ENCODE measurements at regions not wholly inside any gene's neighbourhood (a gene's known extent, or its start where the extent isn't known, plus 50 kb on each side); places are given as distances from the start of the nearest gene placed in this dataset.

DNA sequence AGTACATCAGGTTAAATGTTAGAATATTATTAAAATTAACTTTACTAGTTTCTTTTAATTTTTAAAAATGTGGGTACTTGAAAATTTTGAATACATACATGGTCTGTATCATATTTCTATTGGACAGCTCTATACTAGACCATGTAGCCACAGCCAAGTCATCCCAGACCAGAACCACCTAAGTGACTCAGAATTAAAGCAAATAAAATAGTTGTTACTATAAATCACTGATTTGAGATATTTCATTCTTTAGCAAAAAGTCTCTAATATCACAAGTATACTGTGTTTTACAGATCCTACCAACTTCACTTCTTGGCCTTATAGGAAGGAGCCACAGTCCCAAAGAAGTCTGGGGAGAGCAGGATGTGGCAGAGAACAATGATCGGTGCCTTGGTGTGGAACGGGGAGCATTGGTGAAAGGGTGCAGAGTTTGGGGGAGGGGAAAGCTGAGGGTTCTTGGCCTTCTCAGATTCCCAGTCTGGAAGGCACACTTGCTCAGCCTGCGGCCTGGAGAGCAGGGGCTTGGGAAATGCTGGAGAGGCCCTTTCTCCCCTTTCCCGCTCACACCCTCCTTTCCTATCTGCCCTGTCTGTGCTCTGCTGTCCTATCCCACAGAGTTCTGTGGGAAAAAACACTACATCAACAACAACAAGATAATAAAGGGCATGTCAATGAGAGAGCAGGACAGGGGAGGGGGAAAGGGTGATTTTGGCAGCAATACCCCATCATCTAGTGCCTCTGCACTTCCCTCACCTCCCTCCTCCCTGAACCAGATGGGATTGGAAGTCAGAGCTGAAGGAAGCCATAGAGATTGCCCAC, 122.1 kb downstream of the NGF start:
- H3K27ac ChIP-seq: no peak overlapping the region
- TF ChIP-seq, protein P1, sequence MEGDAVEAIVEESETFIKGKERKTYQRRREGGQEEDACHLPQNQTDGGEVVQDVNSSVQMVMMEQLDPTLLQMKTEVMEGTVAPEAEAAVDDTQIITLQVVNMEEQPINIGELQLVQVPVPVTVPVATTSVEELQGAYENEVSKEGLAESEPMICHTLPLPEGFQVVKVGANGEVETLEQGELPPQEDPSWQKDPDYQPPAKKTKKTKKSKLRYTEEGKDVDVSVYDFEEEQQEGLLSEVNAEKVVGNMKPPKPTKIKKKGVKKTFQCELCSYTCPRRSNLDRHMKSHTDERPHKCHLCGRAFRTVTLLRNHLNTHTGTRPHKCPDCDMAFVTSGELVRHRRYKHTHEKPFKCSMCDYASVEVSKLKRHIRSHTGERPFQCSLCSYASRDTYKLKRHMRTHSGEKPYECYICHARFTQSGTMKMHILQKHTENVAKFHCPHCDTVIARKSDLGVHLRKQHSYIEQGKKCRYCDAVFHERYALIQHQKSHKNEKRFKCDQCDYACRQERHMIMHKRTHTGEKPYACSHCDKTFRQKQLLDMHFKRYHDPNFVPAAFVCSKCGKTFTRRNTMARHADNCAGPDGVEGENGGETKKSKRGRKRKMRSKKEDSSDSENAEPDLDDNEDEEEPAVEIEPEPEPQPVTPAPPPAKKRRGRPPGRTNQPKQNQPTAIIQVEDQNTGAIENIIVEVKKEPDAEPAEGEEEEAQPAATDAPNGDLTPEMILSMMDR (conservative IDR thresholded peaks at IDR 0.05): no peak
- TF ChIP-seq ZFX (IDR thresholded peaks at IDR 0.05): no peak

DNA sequence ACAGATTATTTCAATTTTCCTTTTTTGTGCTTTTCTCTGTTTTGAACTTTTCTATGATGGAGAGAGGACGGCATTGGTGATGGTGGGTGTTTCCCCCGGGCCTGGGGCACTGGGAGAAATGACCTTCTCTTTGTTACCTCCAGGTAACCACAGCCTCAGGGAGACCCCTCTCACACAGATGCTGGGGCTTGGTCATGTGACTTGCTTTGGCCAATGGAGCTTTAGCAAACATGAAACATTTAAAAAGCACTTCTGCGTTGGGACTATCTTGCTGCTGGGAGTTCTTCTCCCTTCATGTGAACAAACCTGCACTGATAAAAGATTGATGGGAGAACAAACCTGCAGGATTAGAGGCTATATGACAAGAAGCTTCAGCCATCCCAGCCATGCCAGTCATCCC, 122.9 kb downstream of the NGF start:
- no peak for TF ChIP-seq ZFX (IDR thresholded peaks at IDR 0.05)
- TF ChIP-seq, protein P1 (conservative IDR thresholded peaks at IDR 0.05): no peak
- no peak overlapping the region for H3K27ac ChIP-seq

DNA sequence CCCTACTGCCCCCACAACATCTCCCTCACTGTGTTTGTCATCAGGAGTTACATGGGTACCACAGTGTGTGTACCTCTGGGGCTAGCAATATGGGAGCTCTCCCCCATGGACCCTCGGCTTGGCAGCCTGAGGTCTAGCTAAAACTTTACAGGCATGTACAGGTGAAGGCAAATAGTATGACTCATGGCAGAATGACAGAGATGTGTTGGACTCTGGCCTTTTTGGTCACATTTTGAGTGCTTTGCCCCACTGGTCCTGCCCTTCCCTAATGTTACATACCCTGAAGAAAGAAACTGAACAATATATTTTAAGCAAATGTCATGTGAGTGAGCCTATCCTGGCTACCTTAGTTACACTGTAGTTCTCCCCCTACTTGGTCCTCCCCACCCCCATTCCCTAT, 124.0 kb downstream of the NGF start:
- TF ChIP-seq, protein P1 (conservative IDR thresholded peaks at IDR 0.05): no peak
- no peak for TF ChIP-seq ZFX (IDR thresholded peaks at IDR 0.05)
- no peak overlapping the region for H3K27ac ChIP-seq

DNA sequence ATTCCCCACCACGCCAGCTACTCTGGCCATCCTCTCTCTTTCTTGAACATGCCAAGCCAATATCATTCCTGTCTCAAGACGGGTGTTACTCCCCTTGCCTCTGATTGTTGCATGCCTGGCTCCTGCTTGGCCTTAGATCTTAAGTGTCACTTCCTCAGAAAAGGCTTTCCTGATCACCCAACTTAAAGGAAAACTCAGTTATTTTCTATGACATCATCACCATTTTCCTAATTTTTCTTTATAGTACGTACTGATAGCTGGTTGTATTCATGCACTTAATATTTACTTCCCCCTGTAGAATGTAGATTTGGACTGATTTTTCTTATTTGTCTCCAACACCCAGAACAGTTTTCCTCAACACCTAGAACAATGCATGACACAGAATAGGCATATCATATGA, 123.8 kb upstream of the TSPAN2 start:
- TF ChIP-seq, protein P1 (conservative IDR thresholded peaks at IDR 0.05): no peak
- TF ChIP-seq ZFX (IDR thresholded peaks at IDR 0.05): no peak
- H3K27ac ChIP-seq: no peak overlapping the region

DNA sequence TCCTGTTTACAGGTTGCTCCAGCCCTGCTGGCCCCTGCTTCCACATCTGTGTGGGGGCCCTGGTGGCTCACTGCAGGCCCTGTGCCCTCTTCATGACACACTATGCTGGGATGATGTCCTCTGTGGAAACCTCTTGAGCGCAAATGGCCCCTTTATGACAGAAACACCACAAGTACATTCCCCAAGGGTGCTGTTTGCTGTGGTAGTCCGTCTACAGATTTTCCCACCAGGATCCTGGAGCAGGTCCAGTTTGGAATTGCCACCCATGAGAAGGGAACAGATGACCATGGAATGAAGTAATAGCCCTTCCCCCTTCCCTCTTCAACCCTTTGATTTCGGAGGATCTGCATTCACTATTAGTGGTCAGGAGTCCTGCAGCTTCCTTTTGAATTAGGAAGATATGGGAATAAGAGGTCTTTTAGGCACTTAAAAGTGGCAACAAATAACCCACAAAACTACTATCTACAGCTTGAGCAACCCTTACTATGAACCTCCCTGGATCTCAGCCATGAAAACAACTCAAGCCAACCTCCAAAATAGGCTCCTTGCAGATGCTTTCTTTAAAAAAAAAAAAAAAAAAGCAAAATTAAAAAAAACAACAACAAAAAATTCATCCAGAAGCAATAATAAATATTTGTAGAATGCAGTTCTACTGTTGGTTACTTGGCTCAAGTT, 121.9 kb upstream of the TSPAN2 start:
- no peak overlapping the region for H3K27ac ChIP-seq
- TF ChIP-seq ZFX (IDR thresholded peaks at IDR 0.05): no peak
- TF ChIP-seq, protein P1 (conservative IDR thresholded peaks at IDR 0.05): no peak

DNA sequence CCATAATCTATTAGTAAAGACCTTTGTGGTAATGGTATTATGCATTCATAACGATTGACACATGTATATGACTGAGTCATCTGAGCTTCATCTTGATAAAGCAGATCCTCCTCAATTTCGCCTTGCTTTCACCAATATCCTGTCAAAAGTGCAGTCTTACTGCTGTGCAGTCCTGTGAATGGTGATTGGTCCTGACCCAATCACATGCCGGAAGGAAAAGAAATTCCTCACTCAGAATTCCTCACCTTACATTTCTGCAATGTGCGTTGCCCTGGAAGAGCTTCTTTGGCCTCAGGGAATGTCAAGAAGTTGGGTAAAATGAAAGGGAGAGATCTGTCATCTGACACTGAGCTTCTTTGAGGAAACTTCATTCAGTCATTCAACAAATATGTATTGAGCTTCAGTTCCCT, 121.0 kb upstream of the TSPAN2 start:
- no peak overlapping the region for H3K27ac ChIP-seq
- TF ChIP-seq ZFX (IDR thresholded peaks at IDR 0.05): no peak
- TF ChIP-seq, protein P1 (conservative IDR thresholded peaks at IDR 0.05): no peak

DNA sequence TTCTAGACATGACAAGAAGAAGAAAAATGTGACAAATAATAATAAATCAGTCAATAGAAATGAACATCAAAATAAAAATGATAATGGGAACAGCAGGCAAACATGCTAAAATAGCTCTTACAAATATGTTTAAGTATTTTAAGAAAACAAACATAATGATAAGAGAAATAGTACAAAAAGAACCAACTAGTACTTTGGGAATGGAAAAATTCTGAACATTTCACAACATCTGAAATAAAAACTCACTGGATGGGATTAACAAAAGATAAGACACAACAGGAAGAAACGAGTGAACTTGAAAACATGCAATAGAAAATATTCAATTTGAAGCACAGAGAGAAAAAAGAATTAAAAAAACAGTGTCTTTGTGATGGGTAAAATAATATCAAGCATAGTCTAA, 115.2 kb upstream of the TSPAN2 start:
- no peak overlapping the region for H3K27ac ChIP-seq
- TF ChIP-seq, protein P1 (conservative IDR thresholded peaks at IDR 0.05): no peak
- TF ChIP-seq ZFX (IDR thresholded peaks at IDR 0.05): no peak

Measured in C4-2B (cell line).